ENCODE measurements at regions not wholly inside any gene's neighbourhood (a gene's known extent, or its start where the extent isn't known, plus 50 kb on each side); places are given as distances from the start of the nearest gene placed in this dataset.

GRCh38 chr19:30202060-30202600 lies 170.1 kb upstream of the ZNF536 start:
- H3K36me3 ChIP-seq: no peaks in the 10 kb centered on the region
- H3K4me3 ChIP-seq: no peak overlapping the region
- no peaks in the 10 kb centered on the region for H3K27me3 ChIP-seq
- no peaks in the 10 kb centered on the region for H3K4me1 ChIP-seq
- H3K9me3 ChIP-seq: peaks cover 0 to 10% (median under 1%) of the 10 kb centered on the region in 3 donors
- TF ChIP-seq CTCF (IDR thresholded peaks at IDR 0.05): no peak
- H3K27ac ChIP-seq: no peak overlapping the region
- intact Hi-C loops (cut with DNase I; ENCODE audit: low total_unique reads): no loop called here
- DNase-seq: no peak

GRCh38 chr19:30204721-30205120 lies 167.5 kb upstream of the ZNF536 start:
- H3K4me3 ChIP-seq: no peak overlapping the region
- intact Hi-C loops (cut with DNase I; ENCODE audit: low total_unique reads): no loop called here
- no peak for DNase-seq
- H3K36me3 ChIP-seq: no peaks in the 10 kb centered on the region
- peaks cover 0 to 10% (median 0%) of the 10 kb centered on the region in 3 donors for H3K9me3 ChIP-seq
- H3K27ac ChIP-seq: no peak overlapping the region
- no peaks in the 10 kb centered on the region for H3K27me3 ChIP-seq
- TF ChIP-seq CTCF (IDR thresholded peaks at IDR 0.05): no peak
- no peaks in the 10 kb centered on the region for H3K4me1 ChIP-seq

GRCh38 chr19:30206187-30206586 lies 166.0 kb upstream of the ZNF536 start:
- H3K27me3 ChIP-seq: no peaks in the 10 kb centered on the region
- no peaks in the 10 kb centered on the region for H3K4me1 ChIP-seq
- no peak overlapping the region for H3K4me3 ChIP-seq
- no peak for TF ChIP-seq CTCF (IDR thresholded peaks at IDR 0.05)
- H3K27ac ChIP-seq: no peak overlapping the region
- peaks cover 0 to 10% (median 0%) of the 10 kb centered on the region in 3 donors for H3K9me3 ChIP-seq
- no peaks in the 10 kb centered on the region for H3K36me3 ChIP-seq
- intact Hi-C loops (cut with DNase I; ENCODE audit: low total_unique reads): no loop called here
- DNase-seq: no peak

- DNase-seq: no peak
- H3K9me3 ChIP-seq: peaks cover 0 to 10% (median 0%) of the 10 kb centered on the region in 3 donors
- no peak for TF ChIP-seq CTCF (IDR thresholded peaks at IDR 0.05)
- H3K4me1 ChIP-seq: no peaks in the 10 kb centered on the region
- H3K4me3 ChIP-seq: no peak overlapping the region
- H3K27me3 ChIP-seq: no peaks in the 10 kb centered on the region
- intact Hi-C loops (cut with DNase I; ENCODE audit: low total_unique reads): no loop called here
- no peaks in the 10 kb centered on the region for H3K36me3 ChIP-seq
- no peak overlapping the region for H3K27ac ChIP-seq
Observed at GRCh38 chr19:30207357-30207756, 164.8 kb upstream of the ZNF536 start.

GRCh38 chr19:30208436-30209060 lies 163.6 kb upstream of the ZNF536 start:
- DNase-seq: no peak
- TF ChIP-seq CTCF (IDR thresholded peaks at IDR 0.05): no peak
- H3K4me1 ChIP-seq: no peaks in the 10 kb centered on the region
- H3K9me3 ChIP-seq: peaks cover 0 to 10% (median 0%) of the 10 kb centered on the region in 3 donors
- H3K4me3 ChIP-seq: no peak overlapping the region
- peaks cover 0 to 2% of the 10 kb centered on the region in 2 donors for H3K27me3 ChIP-seq
- intact Hi-C loops (cut with DNase I; ENCODE audit: low total_unique reads): no loop called here
- no peak overlapping the region for H3K27ac ChIP-seq
- no peaks in the 10 kb centered on the region for H3K36me3 ChIP-seq

All from tibial artery (tissue), 4 donors.